SK-N-SH treated with all-trans-retinoic acid at 6 μM for 48 hours (cell line): ENCODE measurements at regions not wholly inside any gene's neighbourhood (a gene's known extent, or its start where the extent isn't known, plus 50 kb on each side); places are given as distances from the start of the nearest gene placed in this dataset.

ENCODE experiments used
- ATAC-seq: fragments of 200-7000 bp; cut with Tn5 transposase; 3 replicates; pipeline ENCODE4 v1.9.1; 2020; ENCODE audit warnings: mild to moderate bottlenecking, moderate library complexity
- ARNTL ChIP-seq: fragments of 450-650 bp; formaldehyde crosslinking; IDR thresholded peaks from 2 replicates; pipeline ENCODE4 v1.5.0; 2020; ENCODE audit warnings: low read depth, mild to moderate bottlenecking, moderate library complexity, borderline replicate concordance
- BACH2 ChIP-seq: fragments of 250-450 bp; sonication (Bioruptor Pico); IDR thresholded peaks from 2 replicates; pipeline ENCODE4 v1.9.0; 2021; ENCODE audit warnings: mild to moderate bottlenecking, borderline replicate concordance
- CSDC2 ChIP-seq: fragments of 250-450 bp; sonication (Bioruptor Pico); IDR thresholded peaks from 2 replicates; pipeline ENCODE4 v1.5.0; 2020; ENCODE audit warnings: mild to moderate bottlenecking, moderate library complexity
- GLIS3 ChIP-seq: fragments of 250-450 bp; sonication (Bioruptor Pico); IDR thresholded peaks from 2 replicates; pipeline ENCODE4 v1.5.0; 2020; ENCODE audit warnings: mild to moderate bottlenecking, moderate library complexity
- ISL1 ChIP-seq: fragments of 250-450 bp; sonication (Bioruptor Pico); IDR thresholded peaks from 2 replicates; pipeline ENCODE4 v2.1.2; 2022; ENCODE audit warnings: mild to moderate bottlenecking, moderate library complexity
- OSR1 ChIP-seq: fragments of 250-450 bp; sonication (Bioruptor Pico); IDR thresholded peaks from 2 replicates; pipeline ENCODE4 v1.8.0; 2022; ENCODE audit warnings: moderate library complexity, mild to moderate bottlenecking, inconsistent platforms
- PPARA ChIP-seq: fragments of 250-450 bp; sonication (Bioruptor Pico); IDR thresholded peaks from 2 replicates; pipeline ENCODE4 v1.5.0; 2020; ENCODE audit warnings: mild to moderate bottlenecking, borderline replicate concordance
- RARB ChIP-seq: fragments of 250-450 bp; sonication (Bioruptor Pico); IDR thresholded peaks from 2 replicates; pipeline ENCODE4 v1.8.0; 2021; ENCODE audit warnings: mild to moderate bottlenecking, moderate library complexity
- SNAI2 ChIP-seq: fragments of 250-450 bp; sonication (Bioruptor Pico); IDR thresholded peaks from 2 replicates; pipeline ENCODE4 v1.5.0; 2020; ENCODE audit warnings: mild to moderate bottlenecking, moderate library complexity
- TCF4 ChIP-seq: fragments of 250-450 bp; sonication (Bioruptor Pico); IDR thresholded peaks from 2 replicates; pipeline ENCODE4 v1.8.0; 2021; ENCODE audit warnings: mild to moderate bottlenecking, moderate library complexity, borderline replicate concordance
- TOX ChIP-seq: fragments of 250-450 bp; sonication (Bioruptor Pico); IDR thresholded peaks from 2 replicates; pipeline ENCODE4 v1.8.0; 2021; ENCODE audit warnings: mild to moderate bottlenecking, moderate library complexity, borderline replicate concordance
- ZC3H10 ChIP-seq: fragments of 250-450 bp; sonication (Bioruptor Pico); IDR thresholded peaks from 2 replicates; pipeline ENCODE4 v1.5.1; 2021; ENCODE audit warnings: mild to moderate bottlenecking, moderate library complexity
- ZFP3 ChIP-seq: fragments of 250-450 bp; sonication (Bioruptor Pico); IDR thresholded peaks from 2 replicates; pipeline ENCODE4 v1.5.0; 2020; ENCODE audit warnings: mild to moderate bottlenecking, moderate library complexity
- ZFP30 ChIP-seq: fragments of 450-650 bp; formaldehyde crosslinking; IDR thresholded peaks from 2 replicates; pipeline ENCODE4 v1.5.0; 2022; ENCODE audit warnings: mild to moderate bottlenecking, moderate library complexity
- ZNF565 ChIP-seq: fragments of 450-650 bp; formaldehyde crosslinking; conservative IDR thresholded peaks from 2 replicates; pipeline ENCODE4 v1.5.0; 2020; ENCODE audit warnings: low read depth, mild to moderate bottlenecking, moderate library complexity
- ZNF70 ChIP-seq: fragments of 450-650 bp; formaldehyde crosslinking; IDR thresholded peaks from 2 replicates; pipeline ENCODE4 v1.5.0; 2020; ENCODE audit warnings: mild to moderate bottlenecking, moderate library complexity
- ZNF8 ChIP-seq: fragments of 450-650 bp; formaldehyde crosslinking; IDR thresholded peaks from 2 replicates; pipeline ENCODE4 v1.5.0; 2020; ENCODE audit warnings: mild to moderate bottlenecking, moderate library complexity
- TF ChIP-seq, protein P1 (sequence below): fragments of 250-450 bp; sonication (Bioruptor Pico); IDR thresholded peaks from 2 replicates; pipeline ENCODE4 v1.5.1; 2020; ENCODE audit warnings: low read depth, mild to moderate bottlenecking, moderate library complexity
- TF ChIP-seq, protein P2 (sequence below): fragments of 250-450 bp; sonication (Bioruptor Pico); IDR thresholded peaks from 2 replicates; pipeline ENCODE4 v1.5.0; 2020; ENCODE audit warnings: mild to moderate bottlenecking, moderate library complexity
- TF ChIP-seq, protein P3 (sequence below): fragments of 250-450 bp; sonication (Bioruptor Pico); IDR thresholded peaks from 2 replicates; pipeline ENCODE4 v1.8.0; 2020; ENCODE audit warnings: mild to moderate bottlenecking, moderate library complexity, borderline replicate concordance
- TF ChIP-seq, protein P4 (sequence below): fragments of 250-450 bp; sonication (Bioruptor Pico); IDR thresholded peaks from 2 replicates; pipeline ENCODE4 v1.8.0; 2021; ENCODE audit warnings: low read depth, mild to moderate bottlenecking, moderate library complexity, borderline replicate concordance

DNA sequence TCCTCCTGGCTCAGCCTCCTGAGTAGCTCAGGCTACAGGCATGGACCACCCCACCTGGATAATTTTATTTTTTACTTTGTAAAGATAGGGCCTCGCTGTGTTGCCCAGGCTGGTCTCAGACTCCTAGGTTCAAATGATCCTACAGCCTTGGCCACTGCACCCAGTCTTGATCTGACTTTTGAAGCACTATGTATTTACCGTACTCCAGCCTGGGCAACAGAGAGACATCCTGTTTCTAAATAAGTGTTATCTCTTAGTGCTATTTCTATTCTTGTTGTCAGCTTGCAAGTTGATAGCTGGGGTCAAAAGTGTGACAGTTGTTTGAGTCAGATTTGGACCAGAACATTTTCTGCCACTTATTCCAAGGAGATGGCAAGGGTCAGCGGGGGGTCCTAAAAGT, 486.4 kb downstream of the NPIPA7 start:
- TF ChIP-seq, protein P1, sequence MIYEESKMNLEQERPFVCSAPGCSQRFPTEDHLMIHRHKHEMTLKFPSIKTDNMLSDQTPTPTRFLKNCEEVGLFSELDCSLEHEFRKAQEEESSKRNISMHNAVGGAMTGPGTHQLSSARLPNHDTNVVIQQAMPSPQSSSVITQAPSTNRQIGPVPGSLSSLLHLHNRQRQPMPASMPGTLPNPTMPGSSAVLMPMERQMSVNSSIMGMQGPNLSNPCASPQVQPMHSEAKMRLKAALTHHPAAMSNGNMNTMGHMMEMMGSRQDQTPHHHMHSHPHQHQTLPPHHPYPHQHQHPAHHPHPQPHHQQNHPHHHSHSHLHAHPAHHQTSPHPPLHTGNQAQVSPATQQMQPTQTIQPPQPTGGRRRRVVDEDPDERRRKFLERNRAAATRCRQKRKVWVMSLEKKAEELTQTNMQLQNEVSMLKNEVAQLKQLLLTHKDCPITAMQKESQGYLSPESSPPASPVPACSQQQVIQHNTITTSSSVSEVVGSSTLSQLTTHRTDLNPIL (CRISPR knock-in tag), result no peak
- TF ChIP-seq ZFP3 (CRISPR knock-in tag) (no peak), ZNF565 (CRISPR knock-in tag) (no peak), TCF4 (no peak), OSR1 (no peak), ISL1 (no peak), ZFP30 (CRISPR knock-in tag) (no peak), BACH2 (no peak), ZC3H10 (CRISPR knock-in tag) (no peak), ZNF8 (CRISPR knock-in tag) (no peak), PPARA (no peak), TOX (CRISPR knock-in tag) (no peak)
- TF ChIP-seq, protein P2, sequence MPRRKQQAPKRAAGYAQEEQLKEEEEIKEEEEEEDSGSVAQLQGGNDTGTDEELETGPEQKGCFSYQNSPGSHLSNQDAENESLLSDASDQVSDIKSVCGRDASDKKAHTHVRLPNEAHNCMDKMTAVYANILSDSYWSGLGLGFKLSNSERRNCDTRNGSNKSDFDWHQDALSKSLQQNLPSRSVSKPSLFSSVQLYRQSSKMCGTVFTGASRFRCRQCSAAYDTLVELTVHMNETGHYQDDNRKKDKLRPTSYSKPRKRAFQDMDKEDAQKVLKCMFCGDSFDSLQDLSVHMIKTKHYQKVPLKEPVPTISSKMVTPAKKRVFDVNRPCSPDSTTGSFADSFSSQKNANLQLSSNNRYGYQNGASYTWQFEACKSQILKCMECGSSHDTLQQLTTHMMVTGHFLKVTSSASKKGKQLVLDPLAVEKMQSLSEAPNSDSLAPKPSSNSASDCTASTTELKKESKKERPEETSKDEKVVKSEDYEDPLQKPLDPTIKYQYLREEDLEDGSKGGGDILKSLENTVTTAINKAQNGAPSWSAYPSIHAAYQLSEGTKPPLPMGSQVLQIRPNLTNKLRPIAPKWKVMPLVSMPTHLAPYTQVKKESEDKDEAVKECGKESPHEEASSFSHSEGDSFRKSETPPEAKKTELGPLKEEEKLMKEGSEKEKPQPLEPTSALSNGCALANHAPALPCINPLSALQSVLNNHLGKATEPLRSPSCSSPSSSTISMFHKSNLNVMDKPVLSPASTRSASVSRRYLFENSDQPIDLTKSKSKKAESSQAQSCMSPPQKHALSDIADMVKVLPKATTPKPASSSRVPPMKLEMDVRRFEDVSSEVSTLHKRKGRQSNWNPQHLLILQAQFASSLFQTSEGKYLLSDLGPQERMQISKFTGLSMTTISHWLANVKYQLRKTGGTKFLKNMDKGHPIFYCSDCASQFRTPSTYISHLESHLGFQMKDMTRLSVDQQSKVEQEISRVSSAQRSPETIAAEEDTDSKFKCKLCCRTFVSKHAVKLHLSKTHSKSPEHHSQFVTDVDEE (CRISPR knock-in tag), result no peak
- TF ChIP-seq, protein P3, sequence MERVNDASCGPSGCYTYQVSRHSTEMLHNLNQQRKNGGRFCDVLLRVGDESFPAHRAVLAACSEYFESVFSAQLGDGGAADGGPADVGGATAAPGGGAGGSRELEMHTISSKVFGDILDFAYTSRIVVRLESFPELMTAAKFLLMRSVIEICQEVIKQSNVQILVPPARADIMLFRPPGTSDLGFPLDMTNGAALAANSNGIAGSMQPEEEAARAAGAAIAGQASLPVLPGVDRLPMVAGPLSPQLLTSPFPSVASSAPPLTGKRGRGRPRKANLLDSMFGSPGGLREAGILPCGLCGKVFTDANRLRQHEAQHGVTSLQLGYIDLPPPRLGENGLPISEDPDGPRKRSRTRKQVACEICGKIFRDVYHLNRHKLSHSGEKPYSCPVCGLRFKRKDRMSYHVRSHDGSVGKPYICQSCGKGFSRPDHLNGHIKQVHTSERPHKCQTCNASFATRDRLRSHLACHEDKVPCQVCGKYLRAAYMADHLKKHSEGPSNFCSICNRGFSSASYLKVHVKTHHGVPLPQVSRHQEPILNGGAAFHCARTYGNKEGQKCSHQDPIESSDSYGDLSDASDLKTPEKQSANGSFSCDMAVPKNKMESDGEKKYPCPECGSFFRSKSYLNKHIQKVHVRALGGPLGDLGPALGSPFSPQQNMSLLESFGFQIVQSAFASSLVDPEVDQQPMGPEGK (CRISPR knock-in tag), result no peak
- no peak for ATAC-seq

DNA sequence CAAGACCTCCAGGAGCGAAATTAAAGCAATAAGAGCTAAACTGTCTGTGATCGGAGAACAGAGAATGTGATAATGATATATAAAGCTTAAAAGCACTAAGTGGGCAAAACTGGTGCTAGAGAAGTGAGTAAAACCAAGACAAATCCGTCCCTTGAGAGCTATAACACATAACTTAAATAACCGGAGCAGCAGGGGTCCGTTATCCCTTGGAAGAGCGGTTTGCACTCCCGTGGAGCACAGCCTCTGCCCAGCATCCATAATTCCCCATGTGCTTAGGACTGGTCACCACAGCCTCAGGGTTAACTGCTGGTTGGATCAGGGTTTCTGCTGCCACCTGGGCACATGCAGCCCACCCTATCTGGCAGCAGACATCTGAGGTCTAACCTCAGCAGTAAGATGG, 489.0 kb downstream of the NPIPA7 start:
- no peak for ATAC-seq
- no peak for TF ChIP-seq RARB (CRISPR knock-in tag)
- TF ChIP-seq ARNTL (CRISPR knock-in tag), result no peak
- TF ChIP-seq ZC3H10 (CRISPR knock-in tag), result no peak
- TF ChIP-seq ISL1, result no peak
- TF ChIP-seq GLIS3, result no peak
- no peak for TF ChIP-seq SNAI2 (CRISPR knock-in tag)
- TF ChIP-seq, protein P3 (CRISPR knock-in tag), result no peak
- TF ChIP-seq, protein P2 (CRISPR knock-in tag), result no peak

DNA sequence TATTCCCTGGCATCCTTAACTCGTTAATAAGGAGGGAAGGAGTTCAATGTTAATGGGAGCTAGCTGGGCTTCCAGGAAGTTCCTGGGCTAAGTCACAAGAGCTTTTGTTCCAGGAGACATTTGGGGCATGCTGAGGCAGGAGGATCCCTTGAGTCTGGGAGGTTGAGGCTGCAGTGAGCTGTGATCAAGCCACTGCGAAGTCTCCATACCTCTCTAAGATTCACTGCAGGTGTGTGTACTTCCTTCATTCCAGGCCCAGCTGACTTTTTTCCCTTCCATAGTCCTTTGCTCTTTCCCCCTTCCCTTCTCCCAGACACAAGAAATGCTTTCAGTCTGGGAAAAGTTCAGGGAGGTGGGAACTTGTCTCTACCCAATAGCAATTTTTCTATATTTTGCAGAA, 489.8 kb downstream of the NPIPA7 start:
- ATAC-seq, result no peak
- TF ChIP-seq ZC3H10 (CRISPR knock-in tag), result no peak
- TF ChIP-seq TOX (CRISPR knock-in tag), result no peak
- TF ChIP-seq TCF4, result no peak
- no peak for TF ChIP-seq ARNTL (CRISPR knock-in tag)
- no peak for TF ChIP-seq GLIS3
- TF ChIP-seq ZNF70 (CRISPR knock-in tag), result no peak
- no peak for TF ChIP-seq SNAI2 (CRISPR knock-in tag)
- TF ChIP-seq ZNF565 (CRISPR knock-in tag), result no peak
- TF ChIP-seq ZNF8 (CRISPR knock-in tag), result no peak
- TF ChIP-seq, protein P2 (CRISPR knock-in tag), result no peak
- TF ChIP-seq, protein P4, sequence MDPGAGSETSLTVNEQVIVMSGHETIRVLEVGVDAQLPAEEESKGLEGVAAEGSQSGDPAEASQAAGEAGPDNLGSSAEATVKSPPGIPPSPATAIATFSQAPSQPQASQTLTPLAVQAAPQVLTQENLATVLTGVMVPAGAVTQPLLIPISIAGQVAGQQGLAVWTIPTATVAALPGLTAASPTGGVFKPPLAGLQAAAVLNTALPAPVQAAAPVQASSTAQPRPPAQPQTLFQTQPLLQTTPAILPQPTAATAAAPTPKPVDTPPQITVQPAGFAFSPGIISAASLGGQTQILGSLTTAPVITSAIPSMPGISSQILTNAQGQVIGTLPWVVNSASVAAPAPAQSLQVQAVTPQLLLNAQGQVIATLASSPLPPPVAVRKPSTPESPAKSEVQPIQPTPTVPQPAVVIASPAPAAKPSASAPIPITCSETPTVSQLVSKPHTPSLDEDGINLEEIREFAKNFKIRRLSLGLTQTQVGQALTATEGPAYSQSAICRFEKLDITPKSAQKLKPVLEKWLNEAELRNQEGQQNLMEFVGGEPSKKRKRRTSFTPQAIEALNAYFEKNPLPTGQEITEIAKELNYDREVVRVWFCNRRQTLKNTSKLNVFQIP (CRISPR knock-in tag), result no peak
- no peak for TF ChIP-seq OSR1
- TF ChIP-seq CSDC2 (CRISPR knock-in tag), result no peak
- no peak for TF ChIP-seq ISL1
